ENCODE measurements at regions not wholly inside any gene's neighbourhood (a gene's known extent, or its start where the extent isn't known, plus 50 kb on each side); places are given as distances from the start of the nearest gene placed in this dataset.

DNA sequence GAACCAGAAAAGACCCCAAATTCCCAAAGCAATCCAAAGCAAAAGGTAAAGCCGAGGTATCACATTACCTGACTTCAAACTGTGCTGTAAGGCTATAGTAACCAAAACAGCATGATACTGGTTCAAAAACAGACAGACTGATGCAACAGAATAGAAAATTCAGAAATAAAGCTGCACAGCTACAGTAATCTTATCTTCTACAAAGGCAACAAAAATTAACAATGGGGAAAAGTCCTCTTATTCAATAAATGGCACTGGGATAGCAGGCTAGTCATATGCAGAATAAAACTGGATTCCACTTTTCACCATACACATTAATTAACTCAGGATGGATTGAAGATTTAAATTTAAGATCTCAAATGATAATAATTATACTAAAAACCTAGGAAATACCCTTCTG lies 392.6 kb upstream of the CBLB start:
- TF ChIP-seq CTCF (IDR thresholded peaks at IDR 0.05; ENCODE audit: low read depth, low read length, missing control alignments), result no peak
- no peak for DNase-seq (ENCODE audit: extremely low read depth, low read depth)
- H3K4me3 ChIP-seq (replicated peaks; ENCODE audit: low read depth, low read length), result no peak overlapping the region

DNA sequence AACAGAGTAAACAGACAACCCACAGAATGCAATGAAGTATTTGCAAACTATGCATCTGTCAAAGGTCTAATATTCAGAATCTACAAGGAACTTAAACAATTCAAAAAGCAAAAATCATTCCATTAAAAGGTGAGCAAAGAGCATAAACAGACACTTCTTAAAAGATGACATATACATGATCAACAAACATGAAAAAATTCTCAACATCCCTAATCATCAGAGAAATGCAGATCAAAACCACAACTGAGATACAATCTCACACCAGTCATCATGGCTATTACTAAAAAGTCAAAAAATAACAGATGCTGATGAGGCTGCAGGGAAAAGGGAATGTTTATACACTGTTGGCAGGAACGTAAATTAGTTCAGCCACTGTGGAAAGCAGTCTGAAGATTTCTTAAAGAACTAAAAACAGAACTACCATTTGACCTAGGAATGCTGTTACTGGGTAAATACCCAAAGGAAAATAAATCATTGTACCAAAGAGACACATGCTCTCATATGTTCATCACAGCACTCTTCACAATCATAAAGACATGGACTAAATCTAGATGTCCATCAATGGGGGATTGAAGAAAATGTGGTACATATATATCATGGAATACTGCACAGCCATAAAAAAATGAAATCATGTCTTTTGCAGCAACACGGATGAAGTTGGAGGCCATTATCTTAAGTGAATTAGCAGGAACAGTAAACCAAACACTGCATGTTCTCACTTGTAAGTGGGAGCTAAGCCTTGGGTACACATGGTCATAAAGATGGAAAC lies 393.3 kb upstream of the CBLB start:
- TF ChIP-seq CTCF (IDR thresholded peaks at IDR 0.05; ENCODE audit: low read depth, low read length, missing control alignments), result no peak
- H3K4me3 ChIP-seq (replicated peaks; ENCODE audit: low read depth, low read length), result no peak overlapping the region
- peak; percentile 46 for DNase-seq (ENCODE audit: extremely low read depth, low read depth)

- TF ChIP-seq CTCF (IDR thresholded peaks at IDR 0.05; ENCODE audit: low read depth, low read length, missing control alignments), result no peak
- DNase-seq (ENCODE audit: extremely low read depth, low read depth), result no peak
- H3K4me3 ChIP-seq (replicated peaks; ENCODE audit: low read depth, low read length), result no peak overlapping the region
Measured at GRCh38 chr3:106263011-106263410, 394.2 kb upstream of the CBLB start.

DNA sequence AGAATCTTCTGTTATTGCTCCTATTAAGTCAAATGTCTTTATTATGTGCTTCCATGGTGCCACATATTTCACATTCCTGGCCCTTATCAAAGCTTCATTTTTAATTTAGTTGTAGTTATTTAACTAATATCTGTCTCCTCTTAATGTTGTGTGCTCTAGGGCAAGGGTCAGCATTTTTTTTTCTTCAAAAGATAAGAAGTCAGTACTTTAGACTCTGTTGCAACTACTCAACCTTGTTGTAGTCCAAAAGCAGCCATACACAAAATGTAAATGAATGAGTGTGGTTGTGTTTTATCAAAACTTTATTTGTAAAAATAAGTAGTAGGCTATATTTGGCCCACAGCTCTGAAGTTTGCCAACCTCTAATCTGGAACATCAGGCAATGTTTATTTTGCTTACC lies 394.7 kb upstream of the CBLB start:
- no peak overlapping the region for H3K4me3 ChIP-seq (replicated peaks; ENCODE audit: low read depth, low read length)
- no peak for DNase-seq (ENCODE audit: extremely low read depth, low read depth)
- no peak for TF ChIP-seq CTCF (IDR thresholded peaks at IDR 0.05; ENCODE audit: low read depth, low read length, missing control alignments)

DNA sequence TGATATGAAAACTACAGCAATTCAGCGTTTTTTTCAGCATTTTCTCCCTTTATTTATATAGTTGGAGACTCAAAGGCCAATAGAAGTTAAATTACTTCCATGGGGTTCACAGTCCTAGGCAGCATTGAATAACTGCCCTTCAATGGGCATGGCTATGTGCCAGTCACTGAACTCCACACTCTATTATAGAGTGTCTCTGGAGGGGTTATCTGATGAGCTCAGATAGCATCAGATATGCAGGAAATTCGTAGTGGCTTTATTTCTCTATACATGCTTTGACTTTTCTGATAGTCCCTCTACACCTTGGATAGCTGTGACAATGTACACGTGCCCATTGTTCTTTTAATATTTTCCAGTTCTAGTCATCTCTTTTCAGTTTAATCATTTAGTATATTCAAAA lies 396.9 kb upstream of the CBLB start:
- no peak for DNase-seq (ENCODE audit: extremely low read depth, low read depth)
- no peak for TF ChIP-seq CTCF (IDR thresholded peaks at IDR 0.05; ENCODE audit: low read depth, low read length, missing control alignments)
- no peak overlapping the region for H3K4me3 ChIP-seq (replicated peaks; ENCODE audit: low read depth, low read length)

DNA sequence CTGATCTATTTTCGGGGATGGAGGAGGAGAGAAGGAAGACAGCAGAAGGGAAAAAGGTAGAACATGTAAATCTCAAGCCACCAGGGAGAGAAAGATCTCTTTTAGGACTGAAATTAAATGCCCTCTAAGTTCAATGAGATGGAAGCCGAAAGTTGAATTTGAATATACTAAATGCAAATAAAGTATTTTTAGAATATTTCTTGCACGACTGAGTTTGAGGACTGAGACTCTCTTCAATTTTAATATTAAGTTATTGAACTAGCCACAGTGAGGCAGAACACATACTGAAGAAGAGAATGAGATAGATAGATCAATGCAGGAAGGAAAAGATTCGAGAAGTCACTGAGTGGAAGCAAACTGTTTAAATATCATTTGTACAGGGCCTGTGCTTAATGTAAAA lies 399.9 kb upstream of the CBLB start:
- no peak for TF ChIP-seq CTCF (IDR thresholded peaks at IDR 0.05; ENCODE audit: low read depth, low read length, missing control alignments)
- DNase-seq (ENCODE audit: extremely low read depth, low read depth), result no peak
- no peak overlapping the region for H3K4me3 ChIP-seq (replicated peaks; ENCODE audit: low read depth, low read length)

DNA sequence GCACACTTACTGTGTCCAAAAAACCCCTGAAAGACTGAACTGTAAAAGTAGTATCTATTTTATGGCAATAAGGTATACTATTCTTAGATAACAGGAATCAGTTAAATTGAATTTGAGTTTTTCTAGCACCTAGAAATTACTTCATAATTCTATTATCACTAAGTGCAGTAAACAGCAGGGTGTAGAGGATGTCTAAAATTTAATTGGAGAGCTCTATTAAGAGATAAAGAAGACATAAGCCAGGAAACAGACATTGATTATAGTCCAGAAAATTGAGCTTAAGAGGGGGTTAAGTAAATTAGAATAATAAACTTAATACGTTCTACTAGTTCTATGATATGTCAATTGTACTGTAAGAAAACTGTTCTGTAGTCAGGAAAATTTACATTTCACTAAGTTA lies 403.5 kb upstream of the CBLB start:
- no peak for DNase-seq (ENCODE audit: extremely low read depth, low read depth)

More for the DNA sequence above, 403.5 kb upstream of the CBLB start:
- TF ChIP-seq CTCF (IDR thresholded peaks at IDR 0.05; ENCODE audit: low read depth, low read length, missing control alignments), result no peak
- no peak overlapping the region for H3K4me3 ChIP-seq (replicated peaks; ENCODE audit: low read depth, low read length)

Data from HFF-Myc (cell line).